ENCODE measurements at regions not wholly inside any gene's neighbourhood (a gene's known extent, or its start where the extent isn't known, plus 50 kb on each side); places are given as distances from the start of the nearest gene placed in this dataset.

DNA sequence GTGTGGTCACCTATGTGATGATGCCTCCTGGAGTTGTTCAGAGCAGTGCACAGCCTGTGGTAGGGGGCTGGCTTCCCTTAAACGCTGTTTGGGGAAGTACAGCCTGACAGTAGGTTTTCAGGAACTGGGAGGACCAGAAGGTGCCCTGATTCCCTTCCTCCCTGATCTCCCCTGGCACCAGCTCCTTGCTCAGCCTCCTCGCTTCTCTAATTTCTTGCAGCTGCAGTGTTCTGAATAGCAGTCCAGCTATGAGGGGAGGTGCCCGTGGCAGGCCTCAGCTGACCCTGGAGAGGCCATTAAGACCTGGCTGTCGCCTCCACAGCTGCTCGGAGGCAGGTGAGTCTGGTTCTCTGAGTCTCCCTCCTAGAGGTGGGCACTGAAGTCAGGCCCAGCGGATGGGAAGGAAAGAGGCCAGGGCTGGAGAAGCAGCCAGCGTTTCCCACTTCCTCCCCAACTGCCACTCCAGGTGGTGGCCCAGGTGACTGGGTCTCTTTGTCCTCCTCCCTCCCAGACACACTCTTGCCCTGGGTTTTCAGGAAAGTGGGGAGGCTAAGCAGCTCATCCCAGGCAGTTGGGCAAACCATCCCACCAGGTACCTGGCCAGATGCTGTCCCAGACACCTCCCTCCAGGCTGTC lies 52.0 kb upstream of the RPL11 start:
- H3K9ac ChIP-seq (ENCODE audit: low read length), result no peak overlapping the region
- no peaks in the 10 kb centered on the region for H3K36me3 ChIP-seq (ENCODE audit: insufficient read depth, low read length)
- H3K4me1 ChIP-seq (ENCODE audit: low read length), result peaks cover 6% of the 10 kb centered on the region

DNA sequence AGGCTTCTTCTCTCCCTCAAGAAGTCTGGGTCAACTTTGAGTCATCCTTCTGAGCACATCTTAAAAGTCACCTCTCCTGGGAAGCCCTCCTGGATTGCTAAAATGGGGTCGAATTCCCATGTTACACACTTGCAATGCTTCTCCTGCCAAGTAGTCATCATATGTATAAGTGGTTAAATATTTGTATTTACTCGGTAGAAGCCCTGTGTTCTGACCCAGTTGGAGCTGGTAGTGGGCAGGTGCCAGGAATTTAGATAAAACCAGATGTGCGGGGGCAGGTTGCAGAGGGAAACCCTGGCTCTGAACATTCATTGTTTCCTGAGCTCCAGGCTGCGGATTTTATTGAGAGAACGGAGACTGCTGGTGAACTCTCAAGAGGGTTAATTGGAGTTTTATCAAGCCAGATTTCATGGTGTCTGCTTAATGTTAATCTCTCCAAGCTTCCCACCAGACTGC lies 52.8 kb upstream of the RPL11 start:
- Histone ChIP-seq H3K4me2 (ENCODE audit: low read depth, low read length, poor library complexity, severe bottlenecking) (no peak overlapping the region), H3K4me1 (ENCODE audit: low read length) (peaks cover 6% of the 10 kb centered on the region), H2AFZ (ENCODE audit: low read length) (no peak overlapping the region), H3K9ac (ENCODE audit: low read length) (no peak overlapping the region), H3K9me2 (replicated peaks; ENCODE audit: insufficient read depth, low read length) (no peaks in the 10 kb centered on the region), H3K27ac (ENCODE audit: low read length) (no peak overlapping the region), H3K27me3 (ENCODE audit: low read length) (no peaks in the 10 kb centered on the region), H3K9me3 (ENCODE audit: low read length) (no peaks in the 10 kb centered on the region), H4K20me1 (ENCODE audit: insufficient read depth, low read depth, low read length) (no peaks in the 10 kb centered on the region), H3K4me3 (ENCODE audit: low read length) (no peak overlapping the region), H3K36me3 (ENCODE audit: insufficient read depth, low read length) (no peaks in the 10 kb centered on the region), H3K79me2 (ENCODE audit: low read length) (no peaks in the 10 kb centered on the region)
- peak; percentile 24 for DNase-seq

More for the DNA sequence above, 52.0 kb upstream of the RPL11 start:
- H3K4me2 ChIP-seq (ENCODE audit: low read depth, low read length, poor library complexity, severe bottlenecking), result no peak overlapping the region
- no peaks in the 10 kb centered on the region for H3K9me3 ChIP-seq (ENCODE audit: low read length)
- no peak overlapping the region for H2AFZ ChIP-seq (ENCODE audit: low read length)
- no peaks in the 10 kb centered on the region for H3K9me2 ChIP-seq (replicated peaks; ENCODE audit: insufficient read depth, low read length)
- H3K79me2 ChIP-seq (ENCODE audit: low read length), result no peaks in the 10 kb centered on the region
- H3K27me3 ChIP-seq (ENCODE audit: low read length), result no peaks in the 10 kb centered on the region
- H3K27ac ChIP-seq (ENCODE audit: low read length), result no peak overlapping the region
- peak; percentile 34 for DNase-seq
- no peak overlapping the region for H3K4me3 ChIP-seq (ENCODE audit: low read length)
- no peaks in the 10 kb centered on the region for H4K20me1 ChIP-seq (ENCODE audit: insufficient read depth, low read depth, low read length)

DNA sequence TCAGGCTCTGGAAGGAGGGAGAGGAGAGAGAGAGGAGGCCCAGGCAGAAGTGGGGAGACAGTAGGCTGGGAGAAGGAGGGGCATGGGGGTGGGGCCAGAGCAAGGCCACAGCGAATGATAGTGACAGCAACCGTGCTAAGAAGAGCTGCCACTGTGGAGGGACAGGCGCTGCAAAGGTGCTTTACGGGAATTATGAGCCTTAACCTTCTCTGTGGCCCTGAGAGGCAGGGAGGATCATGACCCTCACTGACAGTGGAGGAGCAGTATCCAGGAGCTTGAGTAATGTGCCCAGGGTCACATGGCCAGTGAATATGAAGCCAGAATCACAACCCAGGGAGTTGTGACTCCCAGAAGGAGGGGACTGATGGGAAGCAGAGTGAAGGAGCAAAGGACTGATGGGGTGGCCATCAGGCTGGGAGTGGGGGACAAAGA lies 53.4 kb upstream of the RPL11 start:
- H3K36me3 ChIP-seq (ENCODE audit: insufficient read depth, low read length), result no peaks in the 10 kb centered on the region
- no peak overlapping the region for H3K9ac ChIP-seq (ENCODE audit: low read length)
- H3K27ac ChIP-seq (ENCODE audit: low read length), result no peak overlapping the region
- H3K79me2 ChIP-seq (ENCODE audit: low read length), result no peaks in the 10 kb centered on the region
- DNase-seq, result peak; percentile 59
- no peaks in the 10 kb centered on the region for H3K27me3 ChIP-seq (ENCODE audit: low read length)
- H3K4me3 ChIP-seq (ENCODE audit: low read length), result no peak overlapping the region
- H2AFZ ChIP-seq (ENCODE audit: low read length), result no peak overlapping the region
- H3K4me2 ChIP-seq (ENCODE audit: low read depth, low read length, poor library complexity, severe bottlenecking), result no peak overlapping the region
- H4K20me1 ChIP-seq (ENCODE audit: insufficient read depth, low read depth, low read length), result no peaks in the 10 kb centered on the region
- H3K4me1 ChIP-seq (ENCODE audit: low read length), result peaks cover 6% of the 10 kb centered on the region
- H3K9me3 ChIP-seq (ENCODE audit: low read length), result no peaks in the 10 kb centered on the region
- no peaks in the 10 kb centered on the region for H3K9me2 ChIP-seq (replicated peaks; ENCODE audit: insufficient read depth, low read length)

DNA sequence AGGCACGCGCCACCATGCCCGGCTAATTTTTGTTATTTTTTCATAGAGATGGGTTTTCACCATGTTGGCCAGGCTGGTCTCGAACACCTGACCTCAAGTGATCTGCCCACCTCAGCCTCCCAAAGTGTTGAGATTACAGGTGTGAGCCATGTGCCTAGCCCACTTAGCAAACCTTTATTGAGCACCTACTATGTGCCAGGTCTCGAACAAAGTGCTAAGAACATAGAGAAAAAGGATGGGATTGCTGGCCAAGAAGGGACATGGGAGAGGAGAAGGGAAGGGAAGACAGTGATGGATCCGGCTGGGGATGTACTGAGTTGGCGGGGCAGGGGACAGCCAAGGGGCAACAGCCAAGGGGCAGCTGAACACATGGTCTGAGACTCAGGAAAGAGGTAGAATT lies 55.6 kb upstream of the RPL11 start:
- H3K4me3 ChIP-seq (ENCODE audit: low read length), result no peak overlapping the region
- no peaks in the 10 kb centered on the region for H3K9me3 ChIP-seq (ENCODE audit: low read length)
- peaks cover 6% of the 10 kb centered on the region for H3K4me1 ChIP-seq (ENCODE audit: low read length)
- H3K36me3 ChIP-seq (ENCODE audit: insufficient read depth, low read length), result no peaks in the 10 kb centered on the region
- no peaks in the 10 kb centered on the region for H4K20me1 ChIP-seq (ENCODE audit: insufficient read depth, low read depth, low read length)
- no peaks in the 10 kb centered on the region for H3K79me2 ChIP-seq (ENCODE audit: low read length)
- no peaks in the 10 kb centered on the region for H3K9me2 ChIP-seq (replicated peaks; ENCODE audit: insufficient read depth, low read length)
- H2AFZ ChIP-seq (ENCODE audit: low read length), result no peak overlapping the region
- no peak overlapping the region for H3K9ac ChIP-seq (ENCODE audit: low read length)
- H3K27ac ChIP-seq (ENCODE audit: low read length), result no peak overlapping the region
- H3K4me2 ChIP-seq (ENCODE audit: low read depth, low read length, poor library complexity, severe bottlenecking), result no peak overlapping the region
- no peak for DNase-seq
- no peaks in the 10 kb centered on the region for H3K27me3 ChIP-seq (ENCODE audit: low read length)

DNA sequence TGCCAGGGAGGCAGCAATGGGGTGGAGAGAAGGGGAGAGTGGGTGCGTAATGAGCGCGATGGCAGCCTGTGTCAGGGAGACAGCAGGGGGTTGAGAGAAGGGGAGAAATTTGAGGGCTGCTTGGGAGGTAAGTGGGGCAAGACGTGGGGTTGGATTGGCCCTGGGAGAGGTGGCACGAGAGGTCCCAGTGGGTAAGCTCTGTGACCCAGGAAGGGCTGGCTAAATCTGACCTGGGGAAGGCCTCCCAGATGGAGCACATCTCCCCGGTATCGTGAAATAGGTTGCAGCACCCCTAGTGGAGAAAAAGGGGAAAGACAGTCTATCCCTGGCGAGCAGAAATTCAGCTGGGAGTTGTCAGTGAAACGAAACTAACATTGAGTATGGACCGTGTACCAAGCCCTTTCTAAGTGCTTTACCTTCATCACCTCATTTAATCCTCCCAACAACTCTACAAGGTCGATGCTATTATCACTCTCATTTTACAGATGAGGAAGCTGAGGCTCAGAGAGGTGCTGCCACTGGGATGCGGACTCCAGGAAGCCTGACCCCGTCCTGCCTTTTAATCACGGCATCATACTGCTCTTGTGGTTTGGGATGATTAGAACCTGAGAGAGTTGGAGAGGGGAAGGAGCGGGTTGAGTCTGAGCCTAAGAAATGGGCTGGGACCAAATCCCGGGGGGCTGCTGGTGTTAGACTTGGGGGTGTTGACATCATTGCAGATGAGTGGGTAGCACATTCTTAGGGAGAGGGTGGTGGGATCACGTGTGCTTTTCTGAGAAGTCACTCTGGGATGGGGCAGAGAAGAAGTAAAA lies 56.6 kb upstream of the RPL11 start:
- peak overlapping the region; percentile 52 for H3K9ac ChIP-seq (ENCODE audit: low read length)
- DNase-seq, result peak; percentile 88
- H3K4me1 ChIP-seq (ENCODE audit: low read length), result peaks cover 6% of the 10 kb centered on the region
- peak overlapping the region; percentile 69 for H3K4me2 ChIP-seq (ENCODE audit: low read depth, low read length, poor library complexity, severe bottlenecking)
- H3K27ac ChIP-seq (ENCODE audit: low read length), result no peak overlapping the region
- H3K9me2 ChIP-seq (replicated peaks; ENCODE audit: insufficient read depth, low read length), result no peaks in the 10 kb centered on the region
- H2AFZ ChIP-seq (ENCODE audit: low read length), result peak overlapping the region; percentile 24; the same call in 1 of the 2 replicates
- H3K9me3 ChIP-seq (ENCODE audit: low read length), result no peaks in the 10 kb centered on the region
- peak overlapping the region; percentile 59 for H3K4me3 ChIP-seq (ENCODE audit: low read length)
- H3K36me3 ChIP-seq (ENCODE audit: insufficient read depth, low read length), result no peaks in the 10 kb centered on the region
- no peaks in the 10 kb centered on the region for H3K27me3 ChIP-seq (ENCODE audit: low read length)
- no peaks in the 10 kb centered on the region for H4K20me1 ChIP-seq (ENCODE audit: insufficient read depth, low read depth, low read length)
- H3K79me2 ChIP-seq (ENCODE audit: low read length), result no peaks in the 10 kb centered on the region

DNA sequence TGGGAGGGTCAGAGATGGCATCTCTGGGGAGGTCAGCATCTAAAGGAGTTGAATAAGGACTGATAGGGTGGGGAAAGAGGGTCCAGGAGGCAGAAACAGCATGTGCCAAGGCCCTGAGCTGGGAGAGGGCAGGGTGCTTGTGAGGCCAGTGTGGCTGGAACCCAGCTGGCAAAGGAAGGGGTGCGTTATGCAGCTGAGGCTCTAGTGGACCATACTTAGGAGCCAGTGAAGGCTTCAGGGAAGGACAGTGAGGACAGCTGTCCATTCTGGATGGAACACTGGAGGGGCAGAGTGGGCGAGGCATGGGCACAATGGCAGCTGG lies 57.1 kb upstream of the RPL11 start:
- no peak for DNase-seq
- H3K27me3 ChIP-seq (ENCODE audit: low read length), result no peaks in the 10 kb centered on the region
- H4K20me1 ChIP-seq (ENCODE audit: insufficient read depth, low read depth, low read length), result no peaks in the 10 kb centered on the region
- no peaks in the 10 kb centered on the region for H3K9me3 ChIP-seq (ENCODE audit: low read length)
- 0 out of 2 replicates have a peak overlapping the region, but pooled peaks have one; percentile 6 for H2AFZ ChIP-seq (ENCODE audit: low read length)
- no peak overlapping the region for H3K9ac ChIP-seq (ENCODE audit: low read length)
- no peak overlapping the region for H3K4me3 ChIP-seq (ENCODE audit: low read length)
- H3K9me2 ChIP-seq (replicated peaks; ENCODE audit: insufficient read depth, low read length), result no peaks in the 10 kb centered on the region
- no peak overlapping the region for H3K27ac ChIP-seq (ENCODE audit: low read length)
- no peak overlapping the region for H3K4me2 ChIP-seq (ENCODE audit: low read depth, low read length, poor library complexity, severe bottlenecking)
- H3K36me3 ChIP-seq (ENCODE audit: insufficient read depth, low read length), result no peaks in the 10 kb centered on the region
- H3K79me2 ChIP-seq (ENCODE audit: low read length), result no peaks in the 10 kb centered on the region
- peaks cover 6% of the 10 kb centered on the region for H3K4me1 ChIP-seq (ENCODE audit: low read length)

DNA sequence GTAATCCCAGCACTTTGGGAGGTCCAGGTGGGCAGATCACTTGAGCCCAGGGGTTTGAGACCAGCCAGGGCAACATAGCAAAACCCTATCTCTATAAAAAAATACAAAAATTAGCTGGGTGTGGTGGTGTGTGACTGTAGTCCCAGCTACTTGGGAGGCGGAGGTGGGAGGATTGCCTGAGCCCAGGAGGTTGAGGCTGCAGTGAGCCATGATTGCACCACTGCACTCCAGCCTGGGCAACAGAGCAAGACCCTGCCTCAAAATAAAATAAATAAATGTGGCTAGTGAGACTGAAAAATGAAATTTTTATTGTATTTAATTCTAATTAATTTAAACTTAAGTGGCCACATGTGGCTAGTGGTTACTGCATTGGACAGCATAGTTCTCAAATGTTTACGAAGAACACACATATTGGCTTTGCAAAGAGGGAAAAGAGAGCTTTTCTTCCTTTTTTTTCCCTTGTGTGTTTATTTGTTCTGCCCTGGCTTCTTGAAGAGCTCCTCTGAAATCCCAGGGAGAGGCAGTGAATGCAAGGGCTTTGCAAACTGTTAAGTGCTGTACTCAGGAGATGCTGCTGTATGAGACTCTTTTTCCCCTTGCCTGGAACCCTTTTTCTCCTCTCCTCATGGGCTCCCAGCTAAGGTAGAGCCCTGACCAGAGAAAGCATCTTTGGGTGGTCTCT lies 59.0 kb upstream of the RPL11 start:
- Histone ChIP-seq H3K36me3 (ENCODE audit: insufficient read depth, low read length) (no peaks in the 10 kb centered on the region), H3K9me3 (ENCODE audit: low read length) (no peaks in the 10 kb centered on the region), H3K4me3 (ENCODE audit: low read length) (no peak overlapping the region), H4K20me1 (ENCODE audit: insufficient read depth, low read depth, low read length) (no peaks in the 10 kb centered on the region), H3K4me1 (ENCODE audit: low read length) (peaks cover 12% of the 10 kb centered on the region), H2AFZ (ENCODE audit: low read length) (no peak overlapping the region), H3K27me3 (ENCODE audit: low read length) (no peaks in the 10 kb centered on the region), H3K9me2 (replicated peaks; ENCODE audit: insufficient read depth, low read length) (no peaks in the 10 kb centered on the region), H3K9ac (ENCODE audit: low read length) (no peak overlapping the region), H3K4me2 (ENCODE audit: low read depth, low read length, poor library complexity, severe bottlenecking) (no peak overlapping the region), H3K27ac (ENCODE audit: low read length) (no peak overlapping the region), H3K79me2 (ENCODE audit: low read length) (no peaks in the 10 kb centered on the region)
- no peak for DNase-seq

DNA sequence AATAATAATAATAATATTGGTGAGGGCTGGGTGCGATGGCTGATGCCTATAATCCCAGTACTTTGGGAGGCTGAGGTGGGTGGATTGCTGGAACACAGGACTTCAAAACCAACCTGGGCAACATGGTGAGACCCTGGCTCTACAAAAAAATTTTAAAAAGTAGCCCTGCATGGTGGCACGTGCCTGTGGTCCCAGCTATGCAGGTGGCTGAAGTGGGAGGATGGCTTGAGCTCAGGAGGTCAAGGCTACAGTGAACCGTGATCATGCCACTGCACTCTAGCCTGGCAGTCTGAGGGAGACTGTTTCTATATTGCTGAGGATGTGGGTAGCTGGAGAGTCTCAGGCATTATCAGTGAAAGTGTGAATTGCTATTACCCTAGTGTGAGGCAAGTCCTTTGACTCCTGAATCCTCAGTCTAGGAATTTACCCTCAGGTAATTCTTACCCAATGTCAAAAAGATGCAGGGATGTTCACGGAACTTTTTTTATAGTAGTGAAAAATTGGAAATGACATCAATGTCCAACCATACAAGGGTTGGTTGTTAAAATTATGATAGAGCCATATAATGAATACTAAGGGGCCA lies 61.8 kb upstream of the RPL11 start:
- H3K4me1 ChIP-seq (ENCODE audit: low read length), result peaks cover 6% of the 10 kb centered on the region
- no peaks in the 10 kb centered on the region for H3K79me2 ChIP-seq (ENCODE audit: low read length)
- H4K20me1 ChIP-seq (ENCODE audit: insufficient read depth, low read depth, low read length), result no peaks in the 10 kb centered on the region
- H3K4me2 ChIP-seq (ENCODE audit: low read depth, low read length, poor library complexity, severe bottlenecking), result no peak overlapping the region
- H3K4me3 ChIP-seq (ENCODE audit: low read length), result no peak overlapping the region
- H3K27ac ChIP-seq (ENCODE audit: low read length), result no peak overlapping the region
- H2AFZ ChIP-seq (ENCODE audit: low read length), result no peak overlapping the region
- H3K27me3 ChIP-seq (ENCODE audit: low read length), result no peaks in the 10 kb centered on the region
- DNase-seq, result peak; percentile 31
- H3K9me2 ChIP-seq (replicated peaks; ENCODE audit: insufficient read depth, low read length), result no peaks in the 10 kb centered on the region
- H3K9me3 ChIP-seq (ENCODE audit: low read length), result no peaks in the 10 kb centered on the region
- no peaks in the 10 kb centered on the region for H3K36me3 ChIP-seq (ENCODE audit: insufficient read depth, low read length)
- H3K9ac ChIP-seq (ENCODE audit: low read length), result no peak overlapping the region
